IMR-90 (cell line): ENCODE measurements at regions not wholly inside any gene's neighbourhood (a gene's known extent, or its start where the extent isn't known, plus 50 kb on each side); places are given as distances from the start of the nearest gene placed in this dataset.

Experiments
- ATAC-seq: fragments of 200-7000 bp; cut with Tn5 transposase; 2 replicates; pipeline ENCODE4 v1.9.1; 2020; ENCODE audit warnings: low read depth, mild to moderate bottlenecking, moderate library complexity
- BruUV-seq: library from RNA; stranded (reverse); fragments of 400-500 nt; replicated peaks from 2 replicates; lab custom pipeline; 2021; lab: Mats Ljungman, UMichigan
- CTCF ChIA-PET: fragments of 300-600 bp; formaldehyde crosslinking; extraction: SDS; loops from one replicate; lab custom pipeline; 2021; ENCODE audit warnings: antibody characterized with exemption; lab: Yijun Ruan, JAX
- POLR2A ChIA-PET: fragments of 300-600 bp; sonication (Branson Sonifier 250); formaldehyde crosslinking; loops from one replicate; lab custom pipeline; 2022; ENCODE audit warnings: antibody characterized with exemption; ENCODE audit not compliant: unreplicated experiment; lab: Charles Lee
- DNase-seq: peaks from one replicate; pipeline ENCODE4 v3.0.0; 2013
- H2AFZ ChIP-seq: replicated peaks from 2 replicates; pipeline ENCODE3; 2013; ENCODE audit warnings: low read length, mild to moderate bottlenecking; ENCODE audit not compliant: poor library complexity
- H2AK5ac ChIP-seq: 2 replicates; pipeline ENCODE4 v1.6.1; 2013; ENCODE audit warnings: low read depth, low read length, inconsistent platforms
- H2AK9ac ChIP-seq: replicated peaks from 2 replicates; pipeline ENCODE3; 2013; ENCODE audit warnings: mild to moderate bottlenecking, low read depth, low read length, moderate library complexity; ENCODE audit not compliant: poor library complexity
- H2BK120ac ChIP-seq: 2 replicates; pipeline ENCODE4 v1.6.1; 2013; ENCODE audit warnings: low read depth, low read length, inconsistent platforms
- H2BK15ac ChIP-seq: 3 replicates; pipeline ENCODE4 v1.6.1; 2013; ENCODE audit warnings: low read depth, low read length, inconsistent platforms
- H2BK20ac ChIP-seq: 2 replicates; pipeline ENCODE4 v1.6.1; 2013; ENCODE audit warnings: low read depth, mild to moderate bottlenecking, inconsistent platforms, low read length, moderate library complexity
- H2BK5ac ChIP-seq: 2 replicates; pipeline ENCODE4 v1.6.1; 2013; ENCODE audit warnings: mild to moderate bottlenecking, low read depth, low read length, inconsistent platforms; ENCODE audit not compliant: poor library complexity, severe bottlenecking
- H3K14ac ChIP-seq: replicated peaks from 2 replicates; pipeline ENCODE4 v1.6.1; 2013; ENCODE audit warnings: low read depth, low read length, inconsistent platforms
- H3K18ac ChIP-seq: 2 replicates; pipeline ENCODE4 v1.6.1; 2013; ENCODE audit warnings: low read depth, low read length, control low read depth
- H3K23ac ChIP-seq: 2 replicates; pipeline ENCODE4 v1.6.1; 2013; ENCODE audit warnings: low read depth, low read length, inconsistent platforms
- H3K27ac ChIP-seq: 2 replicates; pipeline ENCODE4 v1.5.1; 2013; ENCODE audit warnings: mild to moderate bottlenecking, control low read depth, low read length; ENCODE audit not compliant: insufficient read depth
- H3K27me3 ChIP-seq: 2 replicates; pipeline ENCODE4 v1.6.1; 2013; ENCODE audit warnings: low read length; ENCODE audit not compliant: control insufficient read depth, insufficient read depth
- H3K36me3 ChIP-seq: 2 replicates; pipeline ENCODE4 v1.6.1; 2013; ENCODE audit warnings: low read length, mixed read lengths; ENCODE audit not compliant: control insufficient read depth, insufficient read depth
- H3K4ac ChIP-seq: 2 replicates; pipeline ENCODE4 v1.6.1; 2013; ENCODE audit warnings: low read depth, low read length, inconsistent platforms
- H3K4me1 ChIP-seq: 2 replicates; pipeline ENCODE4 v1.6.1; 2013; ENCODE audit warnings: low read length, mixed read lengths; ENCODE audit not compliant: control insufficient read depth, insufficient read depth
- H3K4me2 ChIP-seq: 2 replicates; pipeline ENCODE4 v1.6.1; 2013; ENCODE audit warnings: low read depth, mild to moderate bottlenecking, control low read depth, low read length, moderate library complexity
- H3K4me3 ChIP-seq: 2 replicates; pipeline ENCODE4 v1.5.1; 2013; ENCODE audit warnings: low read depth, mild to moderate bottlenecking, control low read depth, low read length, moderate library complexity; ENCODE audit not compliant: insufficient read depth
- H3K56ac ChIP-seq: 2 replicates; pipeline ENCODE4 v1.6.1; 2013; ENCODE audit warnings: low read length, inconsistent platforms; ENCODE audit not compliant: insufficient read depth; ENCODE audit errors: extremely low read depth
- H3K79me1 ChIP-seq, 2 experiments: 2 replicates each; pipeline ENCODE4 v1.6.1; 2013; ENCODE audit warnings: low read length in 2 of 2, inconsistent platforms in 1 of 2, low read depth in 1 of 2
- H3K9ac ChIP-seq: 2 replicates; pipeline ENCODE4 v1.6.1; 2013; ENCODE audit warnings: low read depth, low read length, control low read depth
- H3K9me1 ChIP-seq: 2 replicates; pipeline ENCODE4 v1.6.1; 2013; ENCODE audit warnings: low read length, inconsistent platforms; ENCODE audit not compliant: insufficient read depth
- H3K9me3 ChIP-seq: 2 replicates; pipeline ENCODE4 v1.6.1; 2013; ENCODE audit warnings: low read length; ENCODE audit not compliant: control insufficient read depth, insufficient read depth
- H4K20me1 ChIP-seq: 2 replicates; pipeline ENCODE4 v1.6.1; 2013; ENCODE audit warnings: low read length, inconsistent platforms; ENCODE audit not compliant: insufficient read depth
- H4K5ac ChIP-seq: 2 replicates; pipeline ENCODE4 v1.6.1; 2013; ENCODE audit warnings: mild to moderate bottlenecking, low read depth, low read length, control low read depth
- H4K8ac ChIP-seq, 2 experiments: 2 replicates each; pipeline ENCODE4 v1.6.1; 2013; ENCODE audit warnings: low read depth in 2 of 2, low read length in 2 of 2, control low read depth in 1 of 2, inconsistent platforms in 1 of 2
- H4K91ac ChIP-seq: 2 replicates; pipeline ENCODE4 v1.6.1; 2013; ENCODE audit warnings: low read depth, low read length, inconsistent platforms; ENCODE audit not compliant: insufficient read depth
- BHLHE40 ChIP-seq: fragments of 150-350 bp; IDR thresholded peaks from 2 replicates; pipeline ENCODE4 v1.6.1; 2016; ENCODE audit warnings: mild to moderate bottlenecking, low read depth, low read length
- CEBPB ChIP-seq: IDR thresholded peaks from 2 replicates; pipeline ENCODE4 v1.6.1; 2012; ENCODE audit warnings: low read depth, low read length, improper control_type of control experiment
- CHD1 ChIP-seq: IDR thresholded peaks from 2 replicates; pipeline ENCODE4 v1.6.1; 2012; ENCODE audit warnings: low read depth, low read length, improper control_type of control experiment
- FOS ChIP-seq: fragments of 150-350 bp; IDR thresholded peaks from 2 replicates; pipeline ENCODE4 v1.6.1; 2016; ENCODE audit warnings: low read depth, low read length
- MAFK ChIP-seq: IDR thresholded peaks from 2 replicates; pipeline ENCODE4 v1.6.1; 2012; ENCODE audit warnings: low read depth, low read length, improper control_type of control experiment
- MAZ ChIP-seq: IDR thresholded peaks from 2 replicates; pipeline ENCODE4 v1.6.1; 2012; ENCODE audit warnings: low read depth, mild to moderate bottlenecking, low read length, improper control_type of control experiment, moderate library complexity, borderline replicate concordance
- MXI1 ChIP-seq: IDR thresholded peaks from 2 replicates; pipeline ENCODE4 v1.6.1; 2012; ENCODE audit warnings: low read depth, mild to moderate bottlenecking, low read length, moderate library complexity, borderline replicate concordance
- NFE2L2 ChIP-seq: fragments of 150-350 bp; IDR thresholded peaks from 2 replicates; pipeline ENCODE4 v1.6.1; 2016; ENCODE audit warnings: low read depth, mild to moderate bottlenecking, low read length
- POLR2A ChIP-seq: IDR thresholded peaks from 2 replicates; pipeline ENCODE4 v1.6.1; 2012; ENCODE audit warnings: mild to moderate bottlenecking, low read depth, low read length
- RAD21 ChIP-seq: IDR thresholded peaks from 2 replicates; pipeline ENCODE4 v1.6.1; 2012; ENCODE audit warnings: low read length, improper control_type of control experiment
- RCOR1 ChIP-seq: IDR thresholded peaks from 2 replicates; pipeline ENCODE4 v1.6.1; 2012; ENCODE audit warnings: mild to moderate bottlenecking, low read length, improper control_type of control experiment; ENCODE audit not compliant: insufficient replicate concordance
- RFX5 ChIP-seq: IDR thresholded peaks from 2 replicates; pipeline ENCODE4 v1.8.0; 2012; ENCODE audit warnings: low read depth, mild to moderate bottlenecking, low read length, moderate library complexity
- SMC3 ChIP-seq: fragments of 150-350 bp; IDR thresholded peaks from 2 replicates; pipeline ENCODE4 v1.6.1; 2016; ENCODE audit warnings: low read depth, mild to moderate bottlenecking, antibody characterized with exemption, low read length, moderate library complexity
- WGBS, 2 experiments: methylation state at CpG; one replicate each; pipeline versions ENCODE4 v1.1.5 to v1.1.7; 2013; ENCODE audit warnings: missing lambda C conversion rate in 2 of 2; ENCODE audit not compliant: insufficient read length in 1 of 2; ENCODE audit errors: extremely low coverage in 2 of 2; 5-methylcytosine and 5-hydroxymethylcytosine counted together
- dilution Hi-C: fragments of 300-500 bp; cut with HindIII; formaldehyde crosslinking; loops from one replicate; pipeline ENCODE4 v1.14.3; 2018; ENCODE audit warnings: low sequenced_read_pairs; ENCODE audit not compliant: unreplicated experiment
- in situ Hi-C: fragments of 300-500 bp; cut with MboI; formaldehyde crosslinking; loops from 3 replicates; pipeline ENCODE4 v1.14.3; 2019; ENCODE audit warnings: low sequenced_read_pairs, inconsistent platforms, mixed read lengths
- intact Hi-C: fragments of 100-400 bp; cut with micrococcal nuclease; formaldehyde crosslinking; loops from 2 replicates; pipeline ENCODE4 v1.10.0; 2022
- TF ChIP-seq, protein P1 (sequence below): fragments of 150-350 bp; IDR thresholded peaks from 2 replicates; pipeline ENCODE4 v1.6.1; 2016; ENCODE audit warnings: low read depth, mild to moderate bottlenecking, low read length, moderate library complexity, borderline replicate concordance
- TF ChIP-seq, protein P2 (sequence below): conservative IDR thresholded peaks from 2 replicates; pipeline ENCODE4 v1.5.1; 2012; ENCODE audit warnings: mild to moderate bottlenecking, low read depth, low read length, improper control_type of control experiment
- TF ChIP-seq, protein P3 (sequence below): fragments of 150-350 bp; IDR thresholded peaks from 2 replicates; pipeline ENCODE4 v1.6.1; 2017; ENCODE audit warnings: mild to moderate bottlenecking, antibody characterized with exemption, low read length, low read depth

DNA sequence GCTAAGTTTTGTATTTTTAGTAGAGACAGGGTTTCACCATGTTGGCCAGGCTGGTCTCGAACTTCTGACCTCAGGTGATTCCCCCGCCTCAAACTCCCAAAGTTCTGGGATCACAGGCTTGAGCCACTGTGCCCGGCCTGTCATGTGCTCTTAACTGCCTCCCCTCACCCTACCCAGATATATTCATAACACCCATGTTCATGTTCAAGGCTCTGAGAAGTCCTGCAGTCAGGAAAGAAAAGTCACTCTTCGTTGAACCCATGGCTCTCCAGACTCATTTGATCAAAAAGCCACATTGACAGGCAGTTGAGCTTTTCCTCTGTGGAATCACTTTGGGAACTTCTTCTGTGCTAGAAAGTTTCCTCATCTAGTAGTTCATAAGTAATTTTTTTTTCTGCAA lies 545.5 kb upstream of the TBX3 start:
- POLR2A ChIA-PET = no interaction called here
- Histone ChIP-seq H2BK120ac (no peak overlapping the region), H3K4me3 (no peak overlapping the region), H3K14ac (no peak overlapping the region), H3K9ac (no peak overlapping the region), H3K79me1 (no peaks in the 10 kb centered on the region), H2BK15ac (no peak overlapping the region), H3K27ac (no peak overlapping the region), H3K23ac (no peak overlapping the region), H3K56ac (no peak overlapping the region), H3K9me3 (no peaks in the 10 kb centered on the region), H3K27me3 (no peaks in the 10 kb centered on the region), H4K8ac (no peak overlapping the region), H3K18ac (no peak overlapping the region), H3K4ac (no peak overlapping the region), H2AFZ (no peak overlapping the region), H4K91ac (no peak overlapping the region), H2BK5ac (no peak overlapping the region), H3K9me1 (no peaks in the 10 kb centered on the region; the same call in 1 of the 2 replicates), H2AK9ac (no peak overlapping the region), H3K36me3 (no peaks in the 10 kb centered on the region), H2AK5ac (no peak overlapping the region), H4K5ac (no peak overlapping the region), H2BK20ac (no peak overlapping the region), H3K4me1 (peaks cover 7% of the 10 kb centered on the region; the same call in 1 of the 2 replicates), H3K4me2 (no peak overlapping the region), H4K20me1 (no peaks in the 10 kb centered on the region)
- CTCF ChIA-PET = no interaction called here
- dilution Hi-C loops = no loop called here
- ATAC-seq (no peak), DNase-seq (no peak)
- in situ Hi-C loops = no loop called here
- BruUV-seq = no TSS peak
- intact Hi-C loops = no loop called here
- TF ChIP-seq, protein P1, sequence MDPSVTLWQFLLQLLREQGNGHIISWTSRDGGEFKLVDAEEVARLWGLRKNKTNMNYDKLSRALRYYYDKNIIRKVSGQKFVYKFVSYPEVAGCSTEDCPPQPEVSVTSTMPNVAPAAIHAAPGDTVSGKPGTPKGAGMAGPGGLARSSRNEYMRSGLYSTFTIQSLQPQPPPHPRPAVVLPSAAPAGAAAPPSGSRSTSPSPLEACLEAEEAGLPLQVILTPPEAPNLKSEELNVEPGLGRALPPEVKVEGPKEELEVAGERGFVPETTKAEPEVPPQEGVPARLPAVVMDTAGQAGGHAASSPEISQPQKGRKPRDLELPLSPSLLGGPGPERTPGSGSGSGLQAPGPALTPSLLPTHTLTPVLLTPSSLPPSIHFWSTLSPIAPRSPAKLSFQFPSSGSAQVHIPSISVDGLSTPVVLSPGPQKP = no peak
- no peak for TF ChIP-seq POLR2A
- no peak for TF ChIP-seq MAZ
- no peak for TF ChIP-seq RFX5
- no peak for TF ChIP-seq MAFK
- no peak for TF ChIP-seq RCOR1
- no peak for TF ChIP-seq SMC3
- no peak for TF ChIP-seq RAD21
- TF ChIP-seq CHD1 = no peak
- TF ChIP-seq BHLHE40 = no peak
- no peak for TF ChIP-seq NFE2L2
- TF ChIP-seq, protein P2, sequence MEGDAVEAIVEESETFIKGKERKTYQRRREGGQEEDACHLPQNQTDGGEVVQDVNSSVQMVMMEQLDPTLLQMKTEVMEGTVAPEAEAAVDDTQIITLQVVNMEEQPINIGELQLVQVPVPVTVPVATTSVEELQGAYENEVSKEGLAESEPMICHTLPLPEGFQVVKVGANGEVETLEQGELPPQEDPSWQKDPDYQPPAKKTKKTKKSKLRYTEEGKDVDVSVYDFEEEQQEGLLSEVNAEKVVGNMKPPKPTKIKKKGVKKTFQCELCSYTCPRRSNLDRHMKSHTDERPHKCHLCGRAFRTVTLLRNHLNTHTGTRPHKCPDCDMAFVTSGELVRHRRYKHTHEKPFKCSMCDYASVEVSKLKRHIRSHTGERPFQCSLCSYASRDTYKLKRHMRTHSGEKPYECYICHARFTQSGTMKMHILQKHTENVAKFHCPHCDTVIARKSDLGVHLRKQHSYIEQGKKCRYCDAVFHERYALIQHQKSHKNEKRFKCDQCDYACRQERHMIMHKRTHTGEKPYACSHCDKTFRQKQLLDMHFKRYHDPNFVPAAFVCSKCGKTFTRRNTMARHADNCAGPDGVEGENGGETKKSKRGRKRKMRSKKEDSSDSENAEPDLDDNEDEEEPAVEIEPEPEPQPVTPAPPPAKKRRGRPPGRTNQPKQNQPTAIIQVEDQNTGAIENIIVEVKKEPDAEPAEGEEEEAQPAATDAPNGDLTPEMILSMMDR = no peak
- no peak for TF ChIP-seq CEBPB
- TF ChIP-seq MXI1 = no peak
- TF ChIP-seq FOS = no peak
- TF ChIP-seq, protein P3, sequence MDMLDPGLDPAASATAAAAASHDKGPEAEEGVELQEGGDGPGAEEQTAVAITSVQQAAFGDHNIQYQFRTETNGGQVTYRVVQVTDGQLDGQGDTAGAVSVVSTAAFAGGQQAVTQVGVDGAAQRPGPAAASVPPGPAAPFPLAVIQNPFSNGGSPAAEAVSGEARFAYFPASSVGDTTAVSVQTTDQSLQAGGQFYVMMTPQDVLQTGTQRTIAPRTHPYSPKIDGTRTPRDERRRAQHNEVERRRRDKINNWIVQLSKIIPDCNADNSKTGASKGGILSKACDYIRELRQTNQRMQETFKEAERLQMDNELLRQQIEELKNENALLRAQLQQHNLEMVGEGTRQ = no peak
- 100% methylated on average over 3 of the region's 4 CpGs; no CpG with 5 or more reads in 1 of the 2 experiments for WGBS, 2 experiments
